ENCODE measurements at regions not wholly inside any gene's neighbourhood (a gene's known extent, or its start where the extent isn't known, plus 50 kb on each side); places are given as distances from the start of the nearest gene placed in this dataset.

DNA sequence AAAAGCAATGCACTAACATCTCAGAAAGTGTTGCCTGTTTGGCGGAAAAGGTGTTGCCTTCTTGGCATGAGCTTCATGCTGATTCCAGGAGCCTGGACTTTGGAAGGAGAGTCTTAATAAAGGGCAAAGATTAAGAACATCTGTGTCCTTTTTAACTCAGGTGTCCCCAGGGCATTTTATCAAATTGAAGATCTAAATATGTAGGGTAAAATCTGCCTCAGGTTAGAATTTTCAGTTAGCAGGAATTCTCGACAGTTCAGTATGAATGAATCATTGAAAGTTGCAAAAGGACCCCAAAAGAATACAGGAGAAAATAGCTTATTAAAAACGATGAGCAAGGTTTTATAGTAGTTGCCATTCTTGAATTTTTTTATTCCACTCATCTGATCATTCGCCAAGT is 325.2 kb downstream of the SUCLA2 start:
- BruUV-seq (replicated peaks), result no TSS peak
- in situ Hi-C loops (cut with MboI; ENCODE audit: low sequenced_read_pairs), result no loop called here
- H3K9me3 ChIP-seq (ENCODE audit: control insufficient read depth, insufficient read depth, low read length), result no peaks in the 10 kb centered on the region

More for the DNA sequence above, 325.2 kb downstream of the SUCLA2 start:
- H3K79me1 ChIP-seq (ENCODE audit: low read depth in 1 of 2, low read length in 2 of 2), result no peaks in the 10 kb centered on the region
- peaks cover 2% of the 10 kb centered on the region; the same call in 1 of the 2 replicates for H3K9me1 ChIP-seq (ENCODE audit: insufficient read depth, low read length)
- H2BK15ac ChIP-seq (ENCODE audit: low read depth, low read length), result no peak overlapping the region
- dilution Hi-C loops (cut with HindIII; ENCODE audit: low sequenced_read_pairs, unreplicated experiment), result no loop called here
- H4K5ac ChIP-seq (ENCODE audit: low read depth, low read length), result no peak overlapping the region
- H2AFZ ChIP-seq (replicated peaks; ENCODE audit: low read length, poor library complexity), result no peak overlapping the region
- ChIA-PET POLR2A (ENCODE audit: unreplicated experiment) (interaction anchor here (0.6 kb wide), 1 partner anchor 12 kb away, joined by 3 read pairs; no protein-coding TSS in a partner anchor), CTCF (no interaction called here)
- peak overlapping the region; percentile 59; the same call in 1 of the 2 replicates for H2AK5ac ChIP-seq (ENCODE audit: low read depth, low read length)
- no peak overlapping the region for H3K56ac ChIP-seq (ENCODE audit: extremely low read depth, insufficient read depth, low read length)
- H2BK120ac ChIP-seq (ENCODE audit: low read depth, low read length), result no peak overlapping the region
- H3K14ac ChIP-seq (replicated peaks; ENCODE audit: low read depth, low read length), result no peak overlapping the region
- H3K9ac ChIP-seq (ENCODE audit: low read depth, low read length), result no peak overlapping the region
- no peaks in the 10 kb centered on the region for H3K27me3 ChIP-seq (ENCODE audit: control insufficient read depth, insufficient read depth, low read length)
- ATAC-seq (ENCODE audit: low read depth) (no peak), DNase-seq (no peak)
- no peak overlapping the region for H4K8ac ChIP-seq (ENCODE audit: low read depth in 2 of 2, low read length in 2 of 2)
- no peak overlapping the region for H2BK5ac ChIP-seq (ENCODE audit: low read depth, low read length, poor library complexity, severe bottlenecking)
- H3K36me3 ChIP-seq (ENCODE audit: control insufficient read depth, insufficient read depth, low read length), result no peaks in the 10 kb centered on the region
- H3K23ac ChIP-seq (ENCODE audit: low read depth, low read length), result no peak overlapping the region
- no peak overlapping the region for H3K4ac ChIP-seq (ENCODE audit: low read depth, low read length)
- no peak for TF ChIP-seq POLR2A (IDR thresholded peaks at IDR 0.05; ENCODE audit: low read depth, low read length)
- no peak for TF ChIP-seq RFX5 (IDR thresholded peaks at IDR 0.05; ENCODE audit: low read depth, low read length)
- TF ChIP-seq CHD1 (IDR thresholded peaks at IDR 0.05; ENCODE audit: low read depth, low read length), result no peak
- no peak for TF ChIP-seq SMC3 (IDR thresholded peaks at IDR 0.05; ENCODE audit: low read depth, low read length)
- no peak for TF ChIP-seq MAZ (IDR thresholded peaks at IDR 0.05; ENCODE audit: borderline replicate concordance, low read depth, low read length)
- TF ChIP-seq RAD21 (IDR thresholded peaks at IDR 0.05; ENCODE audit: low read length), result no peak
- no peak for TF ChIP-seq NFE2L2 (IDR thresholded peaks at IDR 0.05; ENCODE audit: low read depth, low read length)
- no peak for TF ChIP-seq RCOR1 (IDR thresholded peaks at IDR 0.05; ENCODE audit: insufficient replicate concordance, low read length)
- TF ChIP-seq, protein P1, sequence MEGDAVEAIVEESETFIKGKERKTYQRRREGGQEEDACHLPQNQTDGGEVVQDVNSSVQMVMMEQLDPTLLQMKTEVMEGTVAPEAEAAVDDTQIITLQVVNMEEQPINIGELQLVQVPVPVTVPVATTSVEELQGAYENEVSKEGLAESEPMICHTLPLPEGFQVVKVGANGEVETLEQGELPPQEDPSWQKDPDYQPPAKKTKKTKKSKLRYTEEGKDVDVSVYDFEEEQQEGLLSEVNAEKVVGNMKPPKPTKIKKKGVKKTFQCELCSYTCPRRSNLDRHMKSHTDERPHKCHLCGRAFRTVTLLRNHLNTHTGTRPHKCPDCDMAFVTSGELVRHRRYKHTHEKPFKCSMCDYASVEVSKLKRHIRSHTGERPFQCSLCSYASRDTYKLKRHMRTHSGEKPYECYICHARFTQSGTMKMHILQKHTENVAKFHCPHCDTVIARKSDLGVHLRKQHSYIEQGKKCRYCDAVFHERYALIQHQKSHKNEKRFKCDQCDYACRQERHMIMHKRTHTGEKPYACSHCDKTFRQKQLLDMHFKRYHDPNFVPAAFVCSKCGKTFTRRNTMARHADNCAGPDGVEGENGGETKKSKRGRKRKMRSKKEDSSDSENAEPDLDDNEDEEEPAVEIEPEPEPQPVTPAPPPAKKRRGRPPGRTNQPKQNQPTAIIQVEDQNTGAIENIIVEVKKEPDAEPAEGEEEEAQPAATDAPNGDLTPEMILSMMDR (conservative IDR thresholded peaks at IDR 0.05; ENCODE audit: low read depth, low read length), result no peak
- no peak for TF ChIP-seq MXI1 (IDR thresholded peaks at IDR 0.05; ENCODE audit: borderline replicate concordance, low read depth, low read length)
- TF ChIP-seq, protein P2, sequence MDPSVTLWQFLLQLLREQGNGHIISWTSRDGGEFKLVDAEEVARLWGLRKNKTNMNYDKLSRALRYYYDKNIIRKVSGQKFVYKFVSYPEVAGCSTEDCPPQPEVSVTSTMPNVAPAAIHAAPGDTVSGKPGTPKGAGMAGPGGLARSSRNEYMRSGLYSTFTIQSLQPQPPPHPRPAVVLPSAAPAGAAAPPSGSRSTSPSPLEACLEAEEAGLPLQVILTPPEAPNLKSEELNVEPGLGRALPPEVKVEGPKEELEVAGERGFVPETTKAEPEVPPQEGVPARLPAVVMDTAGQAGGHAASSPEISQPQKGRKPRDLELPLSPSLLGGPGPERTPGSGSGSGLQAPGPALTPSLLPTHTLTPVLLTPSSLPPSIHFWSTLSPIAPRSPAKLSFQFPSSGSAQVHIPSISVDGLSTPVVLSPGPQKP (IDR thresholded peaks at IDR 0.05; ENCODE audit: borderline replicate concordance, low read depth, low read length), result no peak
- no peak for TF ChIP-seq BHLHE40 (IDR thresholded peaks at IDR 0.05; ENCODE audit: low read depth, low read length)
- intact Hi-C loops (cut with micrococcal nuclease), result no loop called here
- no peak overlapping the region for H3K4me2 ChIP-seq (ENCODE audit: low read depth, low read length)
- WGBS, 2 experiments (ENCODE audit: extremely low coverage in 2 of 2, insufficient read length in 1 of 2), result no CpG with 5 or more reads among the region's 4 CpGs
- H2AK9ac ChIP-seq (replicated peaks; ENCODE audit: low read depth, low read length, poor library complexity), result no peak overlapping the region
- H4K20me1 ChIP-seq (ENCODE audit: insufficient read depth, low read length), result no peaks in the 10 kb centered on the region
- H3K4me3 ChIP-seq (ENCODE audit: insufficient read depth, low read depth, low read length), result no peak overlapping the region
- H2BK20ac ChIP-seq (ENCODE audit: low read depth, low read length), result no peak overlapping the region
- H3K18ac ChIP-seq (ENCODE audit: low read depth, low read length), result no peak overlapping the region
- H4K91ac ChIP-seq (ENCODE audit: insufficient read depth, low read depth, low read length), result no peak overlapping the region; the same call in 1 of the 2 replicates
- no peak overlapping the region for H3K27ac ChIP-seq (ENCODE audit: insufficient read depth, low read length)
- peaks cover 18% of the 10 kb centered on the region for H3K4me1 ChIP-seq (ENCODE audit: control insufficient read depth, insufficient read depth, low read length)
